Stimulated activated CD4-positive, alpha-beta T cell treated with anti-CD3 and anti-CD28 coated beads, TNF-alpha, amount 100 ng/mL, for 24 hours (primary cell): ENCODE measurements at regions not wholly inside any gene's neighbourhood (a gene's known extent, or its start where the extent isn't known, plus 50 kb on each side); places are given as distances from the start of the nearest gene placed in this dataset.

ENCODE experiments used
- DNase-seq, 3 experiments: peaks; one replicate each; pipeline ENCODE4 v3.0.0-alpha.2; 2020; ENCODE audit warnings: low read depth in 3 of 3

DNA sequence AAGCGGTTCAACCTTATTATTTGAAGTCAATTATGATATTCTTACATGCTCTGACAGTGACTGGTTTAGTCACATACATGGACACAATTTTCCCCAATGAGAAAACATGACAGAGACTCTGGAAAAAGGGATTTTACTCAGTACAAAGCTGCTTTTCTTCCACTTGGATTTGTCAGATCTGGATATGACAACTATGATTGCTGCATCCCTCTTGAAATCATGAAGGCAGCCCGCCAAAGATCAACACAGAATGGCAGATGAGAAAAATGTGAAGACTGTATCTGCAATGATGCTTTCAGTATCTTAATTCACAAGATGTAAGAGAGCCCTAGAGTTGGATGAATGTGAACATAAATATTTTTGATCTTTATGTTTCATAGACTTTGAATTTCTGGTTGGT, 439.6 kb downstream of the CDH8 start:
- DNase-seq, result no peak

GRCh38 chr16:61595605-61596004, 440.6 kb downstream of the CDH8 start:
- DNase-seq, result no peak

DNA sequence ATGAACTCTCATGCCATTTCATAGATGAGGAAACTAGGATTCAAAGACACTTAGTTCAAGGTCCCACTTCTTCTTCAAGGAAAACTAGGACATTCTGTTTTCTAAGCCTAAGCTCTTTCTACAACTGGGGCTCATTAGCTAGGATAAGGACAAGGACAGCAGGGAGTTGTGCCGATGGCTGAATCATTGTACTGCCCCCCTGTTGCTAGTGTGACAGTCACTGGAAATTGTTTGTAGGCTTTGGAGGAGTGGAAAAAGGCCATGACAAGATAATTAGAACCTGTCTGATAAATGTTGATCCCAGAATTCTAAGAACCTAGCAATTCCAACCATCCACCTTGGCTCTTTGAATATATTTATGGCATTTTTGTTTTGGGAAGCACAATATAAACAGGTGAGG, 445.7 kb downstream of the CDH8 start:
- DNase-seq, result no peak

DNA sequence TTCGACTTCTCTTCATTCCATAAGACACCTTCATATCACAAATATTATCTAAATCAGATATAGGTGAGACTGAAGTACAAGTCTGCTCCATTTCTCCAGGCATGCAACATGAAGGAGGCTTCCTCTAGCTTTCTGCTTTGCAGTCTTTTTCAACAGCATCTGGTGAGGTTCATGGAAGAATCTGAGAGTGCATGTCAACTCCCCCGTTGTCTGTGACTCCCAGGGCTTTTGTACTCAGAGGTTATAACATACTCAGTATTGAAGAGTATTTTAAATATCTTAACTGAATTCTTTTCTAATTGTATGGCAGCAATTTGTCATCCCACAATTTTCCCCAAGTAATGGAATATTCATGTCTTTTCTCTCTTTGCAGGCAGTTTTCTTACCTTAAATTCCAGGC, 448.7 kb downstream of the CDH8 start:
- no peak for DNase-seq

DNA sequence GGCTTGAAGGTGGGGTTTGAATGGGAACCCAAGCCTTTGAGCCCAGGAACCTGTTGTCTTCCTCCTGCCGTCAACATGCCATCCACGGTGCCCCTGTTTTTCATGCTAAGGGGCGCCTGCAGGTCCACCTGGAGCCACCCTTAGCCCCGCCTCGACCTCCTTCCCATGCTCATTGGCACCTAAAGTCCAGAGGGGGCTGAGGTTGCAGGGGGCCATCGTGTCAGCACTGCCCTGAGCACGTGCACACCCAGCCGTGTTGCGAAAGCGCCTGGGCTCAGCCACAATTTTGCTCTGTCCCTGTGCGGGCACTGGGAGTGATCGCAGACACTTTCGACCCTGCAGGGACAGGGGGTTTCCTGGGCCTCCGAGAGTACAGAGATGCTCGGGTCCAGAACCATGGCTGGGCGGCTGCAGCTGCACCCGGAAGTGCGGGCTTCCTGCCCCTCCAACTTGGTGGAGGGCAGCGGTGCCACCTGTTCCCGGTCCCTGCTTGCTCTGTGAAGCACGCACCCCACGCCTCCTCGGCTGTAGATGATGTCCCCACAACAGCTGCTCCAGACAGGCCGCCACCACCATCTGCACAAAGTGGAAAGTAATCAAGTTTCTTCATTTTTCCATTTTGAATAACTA, 454.7 kb downstream of the CDH8 start:
- no peak for DNase-seq

DNA sequence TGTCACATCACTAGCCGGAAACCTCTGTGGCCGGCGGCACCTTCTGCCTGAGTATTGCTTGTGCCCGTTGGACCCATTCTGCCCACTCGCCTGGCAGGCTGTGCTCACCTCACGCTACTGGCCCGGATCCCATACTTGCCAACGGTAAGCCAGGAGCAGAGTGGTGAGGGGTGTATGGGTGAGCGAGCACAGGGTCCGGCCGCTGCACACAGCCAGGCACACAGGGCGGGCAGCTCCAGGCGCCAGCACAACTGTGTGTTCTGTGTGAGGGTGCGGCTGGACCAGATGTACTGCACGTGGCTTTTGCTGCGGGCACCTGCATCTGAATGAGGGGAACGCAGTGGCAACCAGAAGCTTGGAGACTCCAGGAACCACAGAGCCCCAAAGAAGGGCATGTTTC, 455.7 kb downstream of the CDH8 start:
- DNase-seq, result no peak

DNA sequence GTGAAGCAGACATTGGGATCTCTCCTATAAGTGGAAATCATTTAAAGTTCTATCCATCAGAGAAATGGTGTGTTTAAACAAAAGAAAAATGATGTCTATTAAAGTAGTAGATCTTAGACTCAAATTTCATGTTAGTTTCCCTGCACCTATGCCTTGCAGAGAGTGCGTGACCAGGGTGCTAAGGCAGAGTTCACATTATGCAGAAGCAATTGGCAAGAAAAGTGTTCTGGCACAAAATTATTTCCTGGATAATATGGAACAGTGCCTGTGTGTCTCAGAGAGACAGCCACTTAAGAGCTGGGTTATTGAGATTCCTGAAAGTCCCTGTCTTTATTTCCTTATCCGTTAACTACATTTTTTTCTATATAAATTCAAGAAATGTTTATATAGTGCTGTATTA, 457.0 kb downstream of the CDH8 start:
- DNase-seq, result no peak

DNA sequence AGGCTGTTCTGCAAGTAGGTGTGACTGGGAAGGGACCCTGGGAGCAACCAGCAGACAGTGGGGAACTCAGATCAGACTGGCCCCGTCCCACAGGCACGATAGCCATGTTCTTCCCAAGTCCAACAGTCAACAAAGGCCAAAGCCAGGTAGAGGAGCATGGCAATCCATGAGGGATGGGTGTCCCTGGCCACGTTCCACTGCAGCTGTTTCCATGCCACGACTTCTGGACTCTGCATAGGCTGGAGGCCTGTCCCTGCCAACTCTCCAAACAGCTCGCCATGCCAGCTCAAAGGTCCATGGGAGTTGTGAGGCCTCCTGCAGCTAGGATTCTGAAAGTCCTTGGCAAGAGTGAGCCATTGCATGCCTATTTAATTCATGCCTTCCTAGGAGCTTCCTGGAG, 459.8 kb downstream of the CDH8 start:
- DNase-seq, result no peak

DNA sequence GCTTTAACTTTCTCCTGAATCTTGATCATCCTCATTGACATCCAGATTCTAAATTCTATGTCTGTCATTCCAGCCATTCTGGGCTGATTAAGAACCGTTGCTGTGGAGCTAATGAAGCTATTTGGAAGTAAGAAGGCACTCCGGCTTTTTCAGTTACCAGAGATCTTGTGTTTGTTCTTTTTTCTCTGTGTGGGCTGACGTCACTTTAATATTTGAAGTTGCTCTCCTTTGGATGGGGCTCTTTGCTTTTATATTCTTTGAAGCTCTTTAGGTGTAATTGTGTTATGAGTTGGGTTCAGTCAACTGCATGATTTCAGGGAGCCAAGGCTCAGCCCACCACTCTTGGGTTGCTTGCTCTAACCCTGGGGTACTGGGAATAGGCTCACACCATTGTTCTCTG, 460.6 kb downstream of the CDH8 start:
- DNase-seq, result no peak

- DNase-seq, result no peak
Observed at GRCh38 chr16:61569028-61569427, 467.2 kb downstream of the CDH8 start.

DNA sequence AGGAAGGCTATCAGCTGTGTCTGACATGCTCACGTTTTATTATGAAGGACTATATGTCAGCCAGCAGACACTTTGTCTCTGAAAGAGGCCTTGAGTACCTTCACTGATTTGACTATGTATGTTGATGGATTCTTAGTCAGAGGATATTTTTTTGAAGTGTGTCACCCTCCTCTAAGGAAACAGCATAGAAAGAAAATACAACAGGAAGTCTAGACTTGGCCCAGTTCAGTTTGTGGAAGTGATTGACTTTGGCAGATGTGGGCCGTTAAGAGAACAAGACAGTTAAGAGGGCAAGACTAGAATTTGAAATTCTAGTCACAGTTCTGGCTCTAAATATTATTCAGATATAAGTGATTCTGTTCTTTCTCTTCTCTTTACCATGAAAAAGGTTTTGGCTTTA, 471.5 kb downstream of the CDH8 start:
- DNase-seq, result no peak

DNA sequence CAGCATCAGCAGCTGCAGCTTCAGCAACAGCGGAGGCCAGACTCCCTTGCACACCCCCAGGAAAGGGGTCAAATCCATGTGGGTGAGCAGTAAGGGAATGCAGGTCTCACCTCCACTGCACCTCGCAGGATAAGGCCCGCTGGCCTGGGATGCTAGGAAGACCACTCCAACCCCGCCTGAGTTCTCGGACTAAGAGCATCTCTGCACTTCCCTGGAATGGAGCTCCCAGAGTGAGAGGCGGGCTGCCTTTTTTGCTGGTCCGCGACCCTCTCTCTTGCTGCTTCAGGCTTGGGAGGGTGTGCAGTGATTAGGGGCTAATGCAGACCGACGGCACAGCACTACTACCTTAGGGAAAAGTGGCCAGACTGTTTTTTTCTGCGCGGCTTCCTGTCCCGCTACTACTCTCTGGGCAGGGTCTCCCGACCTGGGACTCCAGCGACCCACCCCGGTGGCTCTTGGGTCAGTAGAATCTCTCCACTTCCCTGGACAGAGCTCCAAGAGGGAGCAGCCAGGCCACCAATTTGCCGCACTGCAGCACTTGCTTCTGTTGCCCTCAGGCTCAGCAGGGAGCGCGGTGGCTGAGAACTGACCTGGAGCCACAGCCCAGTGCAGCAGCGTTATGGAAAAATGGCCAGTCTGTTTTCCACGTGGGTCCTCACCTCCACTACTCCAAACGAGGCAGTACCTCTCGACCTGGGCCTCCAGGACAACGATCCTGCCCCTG, 480.4 kb downstream of the CDH8 start:
- no peak for DNase-seq

DNA sequence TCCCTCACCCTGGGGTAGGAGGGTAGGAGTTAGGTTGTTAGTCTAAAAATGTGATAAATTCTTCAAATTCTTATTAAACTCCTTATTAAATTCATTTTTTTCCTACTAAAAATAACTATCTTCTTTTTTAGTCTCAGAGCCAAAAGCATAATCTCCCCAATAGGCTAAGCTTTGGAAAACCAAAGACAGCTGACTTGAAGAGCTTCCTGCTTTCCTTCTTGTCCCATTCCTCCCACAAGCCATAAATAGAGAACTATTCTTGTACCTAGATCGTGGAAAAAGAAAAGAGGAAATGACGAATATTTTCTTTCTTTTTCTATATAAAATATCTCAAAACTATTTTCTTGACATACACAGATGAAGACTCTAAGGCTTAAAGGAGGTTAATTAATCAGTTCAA, 486.9 kb downstream of the CDH8 start:
- DNase-seq, result no peak

DNA sequence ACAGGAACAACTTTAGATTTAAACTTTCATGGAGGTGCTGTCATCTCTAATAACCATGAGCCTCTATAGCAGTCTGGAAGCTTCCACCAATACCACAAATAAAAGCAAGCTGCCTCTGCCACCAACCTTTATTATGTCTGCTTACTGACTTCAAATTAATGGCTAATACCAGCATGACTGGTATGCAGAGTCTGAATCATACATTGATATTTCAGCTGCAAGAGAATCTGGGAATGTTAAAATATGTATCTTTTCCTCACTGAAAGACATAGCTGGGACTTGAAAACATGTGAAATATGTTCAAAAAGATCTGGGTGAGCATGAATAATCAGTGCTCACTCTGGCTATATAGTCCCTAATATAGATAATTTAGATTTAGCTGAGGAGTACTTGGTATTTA, 488.6 kb downstream of the CDH8 start:
- DNase-seq, result no peak

DNA sequence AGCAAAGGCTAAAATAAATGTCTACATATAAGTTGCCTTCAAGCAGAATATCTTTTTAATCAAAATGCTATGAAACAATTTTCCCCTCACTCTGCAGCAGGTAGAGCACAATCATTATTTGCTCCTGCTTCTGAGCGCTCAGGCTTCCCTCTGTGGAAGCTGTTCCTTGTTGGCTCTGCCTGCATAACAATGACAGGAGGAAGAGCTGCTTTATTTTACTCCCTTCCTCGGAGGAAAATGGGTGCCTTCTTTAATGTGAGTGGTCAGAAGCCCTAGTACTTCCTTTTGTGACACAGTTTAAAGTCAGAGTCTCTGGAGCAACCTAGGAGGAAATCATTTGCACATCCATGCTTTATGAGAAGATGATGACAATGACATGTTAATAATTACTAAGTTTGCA, 492.1 kb downstream of the CDH8 start:
- DNase-seq, result no peak

GRCh38 chr16:61540216-61540615, 496.0 kb downstream of the CDH8 start:
- DNase-seq, result no peak

- no peak for DNase-seq
Observed at GRCh38 chr16:61530697-61531096, 505.5 kb downstream of the CDH8 start.

- no peak for DNase-seq
Observed at GRCh38 chr16:61500851-61501250, 535.4 kb downstream of the CDH8 start.

DNA sequence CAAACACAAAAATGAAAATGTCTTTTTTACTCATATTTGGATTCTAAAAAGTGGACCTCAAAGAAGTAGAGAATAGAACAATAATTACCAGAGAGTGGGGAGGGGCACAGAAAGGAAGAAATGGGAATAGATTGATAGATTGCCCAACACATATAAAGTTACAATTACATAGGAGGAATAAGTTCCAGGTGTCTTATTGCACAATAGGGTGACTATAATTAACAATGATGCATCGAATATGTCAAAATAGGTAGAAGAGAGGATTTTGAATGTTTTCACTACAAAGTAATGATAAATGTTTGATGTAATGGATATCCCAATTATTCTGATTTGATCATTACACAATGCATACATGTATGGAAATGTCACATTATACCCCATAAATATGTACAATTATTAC, 556.0 kb downstream of the CDH8 start:
- no peak for DNase-seq

GRCh38 chr16:61471737-61472136, 564.5 kb downstream of the CDH8 start:
- no peak for DNase-seq

- DNase-seq, result no peak
Observed at GRCh38 chr16:61471023-61471422, 565.2 kb downstream of the CDH8 start.

- no peak for DNase-seq
Observed at GRCh38 chr16:61465285-61465684, 571.0 kb downstream of the CDH8 start.

DNA sequence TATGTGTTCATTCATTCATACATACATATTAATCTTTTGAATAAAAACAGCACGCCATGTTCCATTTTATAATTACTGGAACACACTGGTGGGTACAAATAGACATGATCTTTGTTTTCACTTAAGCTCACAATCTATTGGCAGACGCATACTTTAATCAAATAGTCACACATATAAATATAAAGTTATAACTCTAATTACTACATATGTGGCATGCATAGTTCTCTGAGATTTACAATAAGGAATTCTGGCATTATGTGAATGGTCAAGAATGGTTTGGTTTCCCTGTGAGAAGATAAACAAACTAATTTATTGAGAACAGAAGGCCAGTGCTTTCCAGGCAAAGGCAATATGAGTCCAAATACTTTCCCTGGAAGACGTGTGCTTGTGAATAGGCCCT, 576.2 kb downstream of the CDH8 start:
- DNase-seq, result no peak

- no peak for DNase-seq
Observed at GRCh38 chr16:61435346-61435745, 600.9 kb downstream of the CDH8 start.
